ENCODE measurements at regions not wholly inside any gene's neighbourhood (a gene's known extent, or its start where the extent isn't known, plus 50 kb on each side); places are given as distances from the start of the nearest gene placed in this dataset.

DNA sequence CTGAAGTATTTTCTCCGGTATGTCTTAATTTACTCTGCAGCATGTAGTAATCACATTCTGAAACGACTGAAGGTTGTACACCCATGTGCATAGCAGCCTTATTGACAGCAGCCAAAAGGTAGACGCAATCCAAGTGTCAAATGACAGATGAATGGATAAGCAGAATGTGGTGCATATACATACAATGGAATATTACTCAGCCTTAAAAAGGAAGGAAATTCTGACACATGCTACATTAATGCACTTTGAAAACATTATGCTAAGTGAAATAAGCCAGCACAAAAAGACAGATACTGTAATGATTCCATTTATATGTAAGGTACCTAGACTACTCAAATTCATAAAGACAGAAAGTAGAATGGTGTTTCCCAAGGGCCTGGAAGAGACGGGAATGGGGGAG lies 88.0 kb upstream of the EFEMP1 start:
- TF ChIP-seq, protein P1, sequence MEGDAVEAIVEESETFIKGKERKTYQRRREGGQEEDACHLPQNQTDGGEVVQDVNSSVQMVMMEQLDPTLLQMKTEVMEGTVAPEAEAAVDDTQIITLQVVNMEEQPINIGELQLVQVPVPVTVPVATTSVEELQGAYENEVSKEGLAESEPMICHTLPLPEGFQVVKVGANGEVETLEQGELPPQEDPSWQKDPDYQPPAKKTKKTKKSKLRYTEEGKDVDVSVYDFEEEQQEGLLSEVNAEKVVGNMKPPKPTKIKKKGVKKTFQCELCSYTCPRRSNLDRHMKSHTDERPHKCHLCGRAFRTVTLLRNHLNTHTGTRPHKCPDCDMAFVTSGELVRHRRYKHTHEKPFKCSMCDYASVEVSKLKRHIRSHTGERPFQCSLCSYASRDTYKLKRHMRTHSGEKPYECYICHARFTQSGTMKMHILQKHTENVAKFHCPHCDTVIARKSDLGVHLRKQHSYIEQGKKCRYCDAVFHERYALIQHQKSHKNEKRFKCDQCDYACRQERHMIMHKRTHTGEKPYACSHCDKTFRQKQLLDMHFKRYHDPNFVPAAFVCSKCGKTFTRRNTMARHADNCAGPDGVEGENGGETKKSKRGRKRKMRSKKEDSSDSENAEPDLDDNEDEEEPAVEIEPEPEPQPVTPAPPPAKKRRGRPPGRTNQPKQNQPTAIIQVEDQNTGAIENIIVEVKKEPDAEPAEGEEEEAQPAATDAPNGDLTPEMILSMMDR (tag by site-specific recombination; IDR thresholded peaks at IDR 0.05) = no peak
- TF ChIP-seq BCL11B (tag by site-specific recombination; IDR thresholded peaks at IDR 0.05; ENCODE audit: low read depth) (no peak), ZNF311 (tag by site-specific recombination; IDR thresholded peaks at IDR 0.05; ENCODE audit: borderline replicate concordance) (no peak), KLF16 (tag by site-specific recombination; IDR thresholded peaks at IDR 0.05) (no peak), SALL2 (tag by site-specific recombination; IDR thresholded peaks at IDR 0.05; ENCODE audit: borderline replicate concordance) (no peak)
